HCT116 (cell line): ENCODE measurements at regions not wholly inside any gene's neighbourhood (a gene's known extent, or its start where the extent isn't known, plus 50 kb on each side); places are given as distances from the start of the nearest gene placed in this dataset.

ENCODE experiments used
- ATAC-seq: fragments of 200-7000 bp; cut with Tn5 transposase; 2 replicates; pipeline ENCODE4 v1.9.1; 2020; ENCODE audit warnings: mild to moderate bottlenecking, moderate library complexity
- BruUV-seq: library from RNA; stranded (reverse); fragments of 400-500 nt; replicated peaks from 2 replicates; lab custom pipeline; 2021; lab: Mats Ljungman, UMichigan
- CTCF ChIA-PET: fragments of 300-600 bp; sonication (Branson Sonifier 250); formaldehyde crosslinking; loops from one replicate; lab custom pipeline; 2021; ENCODE audit warnings: antibody characterized with exemption; lab: Charles Lee
- POLR2A ChIA-PET: fragments of 300-600, 350-600 bp; sonication (Branson Sonifier 250); formaldehyde crosslinking; loops from one replicate; lab custom pipeline; 2021; ENCODE audit warnings: antibody characterized with exemption; lab: Charles Lee
- RAD21 ChIA-PET, 2 experiments: fragments of 300-600 bp; sonication (Branson Sonifier 250); formaldehyde crosslinking; loops; one replicate each; lab custom pipeline; 2023; ENCODE audit warnings: low total read pairs in 2 of 2; ENCODE audit not compliant: uncharacterized antibody in 2 of 2, unreplicated experiment in 2 of 2, low non-redundant PET in 1 of 2; lab: Charles Lee
- DNase-seq: peaks from one replicate; pipeline ENCODE4 v3.0.0-alpha.2; 2010; ENCODE audit warnings: low read depth, low spot score
- H2AFZ ChIP-seq: fragments of 200-600 bp; shearing (Covaris generic), sonication (generic); 2 replicates; pipeline ENCODE4 v1.6.1; 2017; ENCODE audit warnings: low read depth, mixed run types, mixed read lengths, antibody characterized with exemption, low read length; ENCODE audit not compliant: poor library complexity, severe bottlenecking
- H3K27ac ChIP-seq: 2 replicates; pipeline ENCODE4 v1.5.1; 2012; ENCODE audit warnings: low read depth, low read length
- H3K27me3 ChIP-seq: fragments of 200-600 bp; sonication (generic); 2 replicates; pipeline ENCODE4 v1.6.1; 2016; ENCODE audit warnings: mixed run types, low read length, mixed read lengths; ENCODE audit not compliant: insufficient read depth
- H3K36me3 ChIP-seq, 2 experiments: fragments of 200-500 bp in 1 of 2; fragments of 200-600 bp in 1 of 2; sonication (Bioruptor generic) in 1 of 2; sonication (generic) in 1 of 2; 2 replicates each; pipeline versions ENCODE4 v1.5.1 to v1.6.1; 2014 to 2016; ENCODE audit warnings: low read length in 2 of 2, inconsistent platforms in 1 of 2, mixed read lengths in 1 of 2, mixed run types in 1 of 2; ENCODE audit not compliant: insufficient read depth in 2 of 2, control insufficient read depth in 1 of 2
- H3K4me1 ChIP-seq, 2 experiments: fragments of 200-600 bp in 1 of 2; sonication (generic) in 1 of 2; 2 replicates each; pipeline versions ENCODE4 v1.5.1 to v1.6.1; 2012 to 2017; ENCODE audit warnings: low read length in 2 of 2, inconsistent platforms in 1 of 2, mild to moderate bottlenecking in 1 of 2, mixed read lengths in 1 of 2, mixed run types in 1 of 2, moderate library complexity in 1 of 2; ENCODE audit not compliant: insufficient read depth in 2 of 2, control insufficient read depth in 1 of 2
- H3K4me2 ChIP-seq: fragments of 200-600 bp; sonication (generic); 2 replicates; pipeline ENCODE4 v1.6.1; 2017; ENCODE audit warnings: mixed run types, low read length, mixed read lengths
- H3K4me3 ChIP-seq, 2 experiments: fragments of 200-600 bp in 1 of 2; sonication (generic) in 1 of 2; replicated peaks in 1 of 2; 2 replicates each; pipeline ENCODE4 v1.5.1; 2011 to 2016; ENCODE audit warnings: low read length in 2 of 2, control low read depth in 1 of 2, low read depth in 1 of 2, mild to moderate bottlenecking in 1 of 2, mixed read lengths in 1 of 2, mixed run types in 1 of 2
- H3K79me2 ChIP-seq: fragments of 200-600 bp; sonication (generic); 2 replicates; pipeline ENCODE4 v1.6.1; 2017; ENCODE audit warnings: mild to moderate bottlenecking, mixed run types, low read length, moderate library complexity, mixed read lengths; ENCODE audit not compliant: insufficient read depth
- H3K9ac ChIP-seq: fragments of 200-600 bp; sonication (generic); 2 replicates; pipeline ENCODE4 v1.6.1; 2016; ENCODE audit warnings: low read length, mixed read lengths
- H3K9me2 ChIP-seq: fragments of 200-600 bp; sonication (generic), shearing (Covaris generic); 2 replicates; pipeline ENCODE4 v1.6.1; 2017; ENCODE audit warnings: mixed run types, mild to moderate bottlenecking, moderate library complexity; ENCODE audit not compliant: insufficient read depth
- H3K9me3 ChIP-seq, 2 experiments: fragments of 200-500 bp in 1 of 2; fragments of 200-600 bp in 1 of 2; sonication (Bioruptor generic) in 1 of 2; sonication (generic) in 1 of 2; 2 replicates each; pipeline ENCODE4 v1.6.1; 2014 to 2017; ENCODE audit warnings: low read length in 2 of 2, mixed read lengths in 2 of 2, inconsistent platforms in 1 of 2, low read depth in 1 of 2, mild to moderate bottlenecking in 1 of 2, mixed run types in 1 of 2, moderate library complexity in 1 of 2; ENCODE audit not compliant: control insufficient read depth in 1 of 2, insufficient read depth in 1 of 2
- H4K20me1 ChIP-seq: fragments of 200-600 bp; sonication (generic), shearing (Covaris generic); 2 replicates; pipeline ENCODE4 v1.6.1; 2017; ENCODE audit warnings: mixed run types, mild to moderate bottlenecking, moderate library complexity; ENCODE audit not compliant: insufficient read depth
- CBX3 ChIP-seq: IDR thresholded peaks from 2 replicates; pipeline ENCODE4 v1.6.1; 2012; ENCODE audit warnings: low read depth
- CEBPB ChIP-seq: IDR thresholded peaks from 2 replicates; pipeline ENCODE4 v1.6.1; 2012; ENCODE audit warnings: low read depth
- EGR1 ChIP-seq: IDR thresholded peaks from 2 replicates; pipeline ENCODE4 v1.6.1; 2012; ENCODE audit warnings: low read depth
- FOSL1 ChIP-seq: IDR thresholded peaks from 2 replicates; pipeline ENCODE4 v1.6.1; 2012; ENCODE audit warnings: low read depth
- JUND ChIP-seq: IDR thresholded peaks from 2 replicates; pipeline ENCODE4 v1.6.1; 2012
- POLR2A ChIP-seq: IDR thresholded peaks from 2 replicates; pipeline ENCODE4 v1.7.0; 2011; ENCODE audit warnings: borderline replicate concordance; ENCODE audit not compliant: insufficient read depth, insufficient read length; ENCODE audit errors: extremely low read depth
- POLR2AphosphoS5 ChIP-seq: IDR thresholded peaks from 2 replicates; pipeline ENCODE4 v1.6.1; 2011; ENCODE audit warnings: mild to moderate bottlenecking, low read depth, low read length, moderate library complexity
- SIN3A ChIP-seq: IDR thresholded peaks from 2 replicates; pipeline ENCODE4 v1.6.1; 2012; ENCODE audit warnings: low read depth
- SP1 ChIP-seq: IDR thresholded peaks from 2 replicates; pipeline ENCODE4 v1.6.1; 2012; ENCODE audit warnings: low read depth
- SRF ChIP-seq: IDR thresholded peaks from 2 replicates; pipeline ENCODE4 v1.6.1; 2012; ENCODE audit warnings: low read depth
- TCF7L2 ChIP-seq: IDR thresholded peaks from 2 replicates; pipeline ENCODE4 v1.7.0; 2011; ENCODE audit warnings: borderline replicate concordance, inconsistent platforms; ENCODE audit not compliant: insufficient read depth, insufficient read length; ENCODE audit errors: extremely low read depth
- YY1 ChIP-seq: IDR thresholded peaks from 2 replicates; pipeline ENCODE4 v1.6.1; 2011; ENCODE audit warnings: low read length, low read depth, moderate library complexity, mild to moderate bottlenecking; ENCODE audit not compliant: insufficient replicate concordance; ENCODE audit errors: extremely low read depth
- ZBTB33 ChIP-seq: IDR thresholded peaks from 2 replicates; pipeline ENCODE4 v1.6.1; 2011; ENCODE audit warnings: mild to moderate bottlenecking, low read length, moderate library complexity; ENCODE audit not compliant: insufficient replicate concordance; ENCODE audit errors: extremely low read depth
- ZFX ChIP-seq: fragments of 450-650 bp; IDR thresholded peaks from 2 replicates; pipeline ENCODE4 v1.6.1; 2017
- intact Hi-C: fragments of 100-400 bp; cut with micrococcal nuclease; formaldehyde crosslinking; loops from 2 replicates; pipeline ENCODE4 v1.10.0; 2022
- TF ChIP-seq, protein P1 (sequence below): IDR thresholded peaks from 2 replicates; pipeline ENCODE4 v1.6.1; 2012; ENCODE audit warnings: low read depth
- TF ChIP-seq, protein P2 (sequence below): IDR thresholded peaks from 2 replicates; pipeline ENCODE4 v1.6.1; 2012

GRCh38 chr3:8218353-8218940 is 283.2 kb upstream of the LMCD1 start:
- DNase-seq: no peak
- H3K4me1 ChIP-seq: no peaks in the 10 kb centered on the region
- no peaks in the 10 kb centered on the region for H3K79me2 ChIP-seq
- no peak overlapping the region for H3K27ac ChIP-seq
- ChIA-PET POLR2A (no interaction called here), RAD21 (no interaction called here), CTCF (interaction anchor here (1.3 kb wide), 1 partner anchor 21 kb away, joined by 3 read pairs; no protein-coding TSS in a partner anchor)
- no peak overlapping the region for H2AFZ ChIP-seq
- H3K4me3 ChIP-seq: no peak overlapping the region
- H3K9ac ChIP-seq: no peak overlapping the region
- no peak overlapping the region for H3K4me2 ChIP-seq
- intact Hi-C loops: no loop called here
- TF ChIP-seq YY1 (no peak), ZFX (no peak), FOSL1 (no peak)
- no peaks in the 10 kb centered on the region for H3K9me3 ChIP-seq
- H3K36me3 ChIP-seq: no peaks in the 10 kb centered on the region
- no TSS peak for BruUV-seq
- ATAC-seq: no peak
- H3K9me2 ChIP-seq: no peaks in the 10 kb centered on the region
- no peaks in the 10 kb centered on the region for H4K20me1 ChIP-seq
- H3K27me3 ChIP-seq: no peaks in the 10 kb centered on the region; the same call in 1 of the 2 replicates

GRCh38 chr3:8220291-8220690 is 281.3 kb upstream of the LMCD1 start:
- Histone ChIP-seq H4K20me1 (no peaks in the 10 kb centered on the region), H3K36me3 (no peaks in the 10 kb centered on the region), H3K9ac (no peak overlapping the region), H3K4me3 (no peak overlapping the region), H3K27me3 (no peaks in the 10 kb centered on the region), H3K9me2 (no peaks in the 10 kb centered on the region), H3K27ac (no peak overlapping the region), H3K4me1 (no peaks in the 10 kb centered on the region), H3K79me2 (no peaks in the 10 kb centered on the region), H3K9me3 (no peaks in the 10 kb centered on the region), H3K4me2 (no peak overlapping the region), H2AFZ (no peak overlapping the region)
- ChIA-PET RAD21 (no interaction called here), POLR2A (no interaction called here), CTCF (no interaction called here)
- ATAC-seq (no peak), DNase-seq (no peak)
- BruUV-seq: no TSS peak
- intact Hi-C loops: no loop called here
- TF ChIP-seq SRF: no peak
- no peak for TF ChIP-seq CBX3
- no peak for TF ChIP-seq POLR2AphosphoS5
- TF ChIP-seq POLR2A: no peak
- no peak for TF ChIP-seq EGR1
- TF ChIP-seq, protein P1, sequence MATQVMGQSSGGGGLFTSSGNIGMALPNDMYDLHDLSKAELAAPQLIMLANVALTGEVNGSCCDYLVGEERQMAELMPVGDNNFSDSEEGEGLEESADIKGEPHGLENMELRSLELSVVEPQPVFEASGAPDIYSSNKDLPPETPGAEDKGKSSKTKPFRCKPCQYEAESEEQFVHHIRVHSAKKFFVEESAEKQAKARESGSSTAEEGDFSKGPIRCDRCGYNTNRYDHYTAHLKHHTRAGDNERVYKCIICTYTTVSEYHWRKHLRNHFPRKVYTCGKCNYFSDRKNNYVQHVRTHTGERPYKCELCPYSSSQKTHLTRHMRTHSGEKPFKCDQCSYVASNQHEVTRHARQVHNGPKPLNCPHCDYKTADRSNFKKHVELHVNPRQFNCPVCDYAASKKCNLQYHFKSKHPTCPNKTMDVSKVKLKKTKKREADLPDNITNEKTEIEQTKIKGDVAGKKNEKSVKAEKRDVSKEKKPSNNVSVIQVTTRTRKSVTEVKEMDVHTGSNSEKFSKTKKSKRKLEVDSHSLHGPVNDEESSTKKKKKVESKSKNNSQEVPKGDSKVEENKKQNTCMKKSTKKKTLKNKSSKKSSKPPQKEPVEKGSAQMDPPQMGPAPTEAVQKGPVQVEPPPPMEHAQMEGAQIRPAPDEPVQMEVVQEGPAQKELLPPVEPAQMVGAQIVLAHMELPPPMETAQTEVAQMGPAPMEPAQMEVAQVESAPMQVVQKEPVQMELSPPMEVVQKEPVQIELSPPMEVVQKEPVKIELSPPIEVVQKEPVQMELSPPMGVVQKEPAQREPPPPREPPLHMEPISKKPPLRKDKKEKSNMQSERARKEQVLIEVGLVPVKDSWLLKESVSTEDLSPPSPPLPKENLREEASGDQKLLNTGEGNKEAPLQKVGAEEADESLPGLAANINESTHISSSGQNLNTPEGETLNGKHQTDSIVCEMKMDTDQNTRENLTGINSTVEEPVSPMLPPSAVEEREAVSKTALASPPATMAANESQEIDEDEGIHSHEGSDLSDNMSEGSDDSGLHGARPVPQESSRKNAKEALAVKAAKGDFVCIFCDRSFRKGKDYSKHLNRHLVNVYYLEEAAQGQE: no peak
- no peak for TF ChIP-seq TCF7L2
- no peak for TF ChIP-seq JUND
- no peak for TF ChIP-seq SIN3A
- TF ChIP-seq ZBTB33: no peak
- TF ChIP-seq SP1: no peak
- TF ChIP-seq, protein P2, sequence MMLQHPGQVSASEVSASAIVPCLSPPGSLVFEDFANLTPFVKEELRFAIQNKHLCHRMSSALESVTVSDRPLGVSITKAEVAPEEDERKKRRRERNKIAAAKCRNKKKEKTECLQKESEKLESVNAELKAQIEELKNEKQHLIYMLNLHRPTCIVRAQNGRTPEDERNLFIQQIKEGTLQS: no peak
- TF ChIP-seq FOSL1: no peak
- no peak for TF ChIP-seq CEBPB
- TF ChIP-seq, all 23 proteins: peak for 0
